ENCODE measurements at regions not wholly inside any gene's neighbourhood (a gene's known extent, or its start where the extent isn't known, plus 50 kb on each side); places are given as distances from the start of the nearest gene placed in this dataset.

GRCh38 chr13:104071806-104072205, 1005.6 kb upstream of the SLC10A2 start:
- TF ChIP-seq TCF12 (IDR thresholded peaks at IDR 0.05; ENCODE audit: low read depth) = no peak
- TF ChIP-seq TAF1 (IDR thresholded peaks at IDR 0.05; ENCODE audit: low read depth) = no peak
- no peak for TF ChIP-seq YY1 (IDR thresholded peaks at IDR 0.05; ENCODE audit: low read depth)
- no peak for TF ChIP-seq EP300 (IDR thresholded peaks at IDR 0.05; ENCODE audit: borderline replicate concordance)
- TF ChIP-seq RAD21 (IDR thresholded peaks at IDR 0.05; ENCODE audit: low read depth) = no peak
- TF ChIP-seq CEBPB (IDR thresholded peaks at IDR 0.05) = no peak
- no peak for TF ChIP-seq TEAD4 (IDR thresholded peaks at IDR 0.05)
- TF ChIP-seq FOXM1 (IDR thresholded peaks at IDR 0.05; ENCODE audit: borderline replicate concordance, low read depth) = no peak
- no peak for TF ChIP-seq ZBTB7A (IDR thresholded peaks at IDR 0.05; ENCODE audit: low read depth)
- TF ChIP-seq USF1 (IDR thresholded peaks at IDR 0.05) = no peak
- no peak for TF ChIP-seq MAX (IDR thresholded peaks at IDR 0.05)
- no peak for TF ChIP-seq REST (IDR thresholded peaks at IDR 0.05; ENCODE audit: low read depth)
